Cerebellar cortex (tissue), 1 donor: ENCODE measurements at regions not wholly inside any gene's neighbourhood (a gene's known extent, or its start where the extent isn't known, plus 50 kb on each side); places are given as distances from the start of the nearest gene placed in this dataset.
"Not testable (repeated sequence)": the region's sequence is repeated elsewhere in the genome, so short reads cannot be mapped to it uniquely, and the experiment has no call there.

Experiments used
- DNase-seq: peaks from one replicate; pipeline ENCODE4 v3.0.0-alpha.2; 2015; ENCODE audit warnings: low spot score

GRCh38 chr2:16755442-16755841 lies 89.8 kb upstream of the CYRIA start:
- no peak for DNase-seq

GRCh38 chr2:16753025-16753424 lies 87.4 kb upstream of the CYRIA start:
- DNase-seq, result not testable (repeated sequence)

GRCh38 chr2:16750925-16751214 lies 85.2 kb upstream of the CYRIA start:
- DNase-seq, result not testable (repeated sequence)

- DNase-seq, result no peak
Observed at GRCh38 chr2:16750175-16750924, 84.7 kb upstream of the CYRIA start.

GRCh38 chr2:16748511-16749266 lies 83.1 kb upstream of the CYRIA start:
- not testable (repeated sequence) for DNase-seq

- DNase-seq, result no peak
Observed at GRCh38 chr2:16747689-16748088, 82.1 kb upstream of the CYRIA start.

- no peak for DNase-seq
Observed at GRCh38 chr2:16747257-16747656, 81.6 kb upstream of the CYRIA start.

GRCh38 chr2:16746833-16747232 lies 81.2 kb upstream of the CYRIA start:
- no peak for DNase-seq

GRCh38 chr2:16746329-16746728 lies 80.7 kb upstream of the CYRIA start:
- no peak for DNase-seq

GRCh38 chr2:16745466-16745865 lies 79.8 kb upstream of the CYRIA start:
- no peak for DNase-seq

- peak; percentile 67 for DNase-seq
Observed at GRCh38 chr2:16744521-16744920, 78.9 kb upstream of the CYRIA start.

- no peak for DNase-seq
Observed at GRCh38 chr2:16742026-16742425, 76.4 kb upstream of the CYRIA start.

GRCh38 chr2:16741498-16741897 lies 75.9 kb upstream of the CYRIA start:
- no peak for DNase-seq

GRCh38 chr2:16739778-16740581 lies 74.3 kb upstream of the CYRIA start:
- peak; percentile 71 for DNase-seq

GRCh38 chr2:16738361-16739225 lies 73.0 kb upstream of the CYRIA start:
- no peak for DNase-seq

GRCh38 chr2:16737812-16738211 lies 72.2 kb upstream of the CYRIA start:
- no peak for DNase-seq

- DNase-seq, result no peak
Observed at GRCh38 chr2:16736633-16737032, 71.0 kb upstream of the CYRIA start.

GRCh38 chr2:16729335-16729734 lies 63.7 kb upstream of the CYRIA start:
- no peak for DNase-seq

- no peak for DNase-seq
Observed at GRCh38 chr2:16728351-16729136, 62.9 kb upstream of the CYRIA start.

GRCh38 chr2:16727849-16728248 lies 62.2 kb upstream of the CYRIA start:
- DNase-seq, result not testable (repeated sequence)

GRCh38 chr2:16727256-16727655 lies 61.6 kb upstream of the CYRIA start:
- no peak for DNase-seq
